IMR-90 (cell line): ENCODE measurements at regions not wholly inside any gene's neighbourhood (a gene's known extent, or its start where the extent isn't known, plus 50 kb on each side); places are given as distances from the start of the nearest gene placed in this dataset.

Experiments used
- ATAC-seq: fragments of 200-7000 bp; cut with Tn5 transposase; 2 replicates; pipeline ENCODE4 v1.9.1; 2020; ENCODE audit warnings: low read depth, mild to moderate bottlenecking, moderate library complexity
- BruUV-seq: library from RNA; stranded (reverse); fragments of 400-500 nt; replicated peaks from 2 replicates; lab custom pipeline; 2021; lab: Mats Ljungman, UMichigan
- CTCF ChIA-PET: fragments of 300-600 bp; formaldehyde crosslinking; extraction: SDS; loops from one replicate; lab custom pipeline; 2021; ENCODE audit warnings: antibody characterized with exemption; lab: Yijun Ruan, JAX
- POLR2A ChIA-PET: fragments of 300-600 bp; sonication (Branson Sonifier 250); formaldehyde crosslinking; loops from one replicate; lab custom pipeline; 2022; ENCODE audit warnings: antibody characterized with exemption; ENCODE audit not compliant: unreplicated experiment; lab: Charles Lee
- DNase-seq: peaks from one replicate; pipeline ENCODE4 v3.0.0; 2013
- H2AFZ ChIP-seq: replicated peaks from 2 replicates; pipeline ENCODE3; 2013; ENCODE audit warnings: low read length, mild to moderate bottlenecking; ENCODE audit not compliant: poor library complexity
- H2AK5ac ChIP-seq: 2 replicates; pipeline ENCODE4 v1.6.1; 2013; ENCODE audit warnings: low read depth, low read length, inconsistent platforms
- H2AK9ac ChIP-seq: replicated peaks from 2 replicates; pipeline ENCODE3; 2013; ENCODE audit warnings: mild to moderate bottlenecking, low read depth, low read length, moderate library complexity; ENCODE audit not compliant: poor library complexity
- H2BK120ac ChIP-seq: 2 replicates; pipeline ENCODE4 v1.6.1; 2013; ENCODE audit warnings: low read depth, low read length, inconsistent platforms
- H2BK15ac ChIP-seq: 3 replicates; pipeline ENCODE4 v1.6.1; 2013; ENCODE audit warnings: low read depth, low read length, inconsistent platforms
- H2BK20ac ChIP-seq: 2 replicates; pipeline ENCODE4 v1.6.1; 2013; ENCODE audit warnings: low read depth, mild to moderate bottlenecking, inconsistent platforms, low read length, moderate library complexity
- H2BK5ac ChIP-seq: 2 replicates; pipeline ENCODE4 v1.6.1; 2013; ENCODE audit warnings: mild to moderate bottlenecking, low read depth, low read length, inconsistent platforms; ENCODE audit not compliant: poor library complexity, severe bottlenecking
- H3K14ac ChIP-seq: replicated peaks from 2 replicates; pipeline ENCODE4 v1.6.1; 2013; ENCODE audit warnings: low read depth, low read length, inconsistent platforms
- H3K18ac ChIP-seq: 2 replicates; pipeline ENCODE4 v1.6.1; 2013; ENCODE audit warnings: low read depth, low read length, control low read depth
- H3K23ac ChIP-seq: 2 replicates; pipeline ENCODE4 v1.6.1; 2013; ENCODE audit warnings: low read depth, low read length, inconsistent platforms
- H3K27ac ChIP-seq: 2 replicates; pipeline ENCODE4 v1.5.1; 2013; ENCODE audit warnings: mild to moderate bottlenecking, control low read depth, low read length; ENCODE audit not compliant: insufficient read depth
- H3K27me3 ChIP-seq: 2 replicates; pipeline ENCODE4 v1.6.1; 2013; ENCODE audit warnings: low read length; ENCODE audit not compliant: control insufficient read depth, insufficient read depth
- H3K36me3 ChIP-seq: 2 replicates; pipeline ENCODE4 v1.6.1; 2013; ENCODE audit warnings: low read length, mixed read lengths; ENCODE audit not compliant: control insufficient read depth, insufficient read depth
- H3K4ac ChIP-seq: 2 replicates; pipeline ENCODE4 v1.6.1; 2013; ENCODE audit warnings: low read depth, low read length, inconsistent platforms
- H3K4me1 ChIP-seq: 2 replicates; pipeline ENCODE4 v1.6.1; 2013; ENCODE audit warnings: low read length, mixed read lengths; ENCODE audit not compliant: control insufficient read depth, insufficient read depth
- H3K4me2 ChIP-seq: 2 replicates; pipeline ENCODE4 v1.6.1; 2013; ENCODE audit warnings: low read depth, mild to moderate bottlenecking, control low read depth, low read length, moderate library complexity
- H3K4me3 ChIP-seq: 2 replicates; pipeline ENCODE4 v1.5.1; 2013; ENCODE audit warnings: low read depth, mild to moderate bottlenecking, control low read depth, low read length, moderate library complexity; ENCODE audit not compliant: insufficient read depth
- H3K56ac ChIP-seq: 2 replicates; pipeline ENCODE4 v1.6.1; 2013; ENCODE audit warnings: low read length, inconsistent platforms; ENCODE audit not compliant: insufficient read depth; ENCODE audit errors: extremely low read depth
- H3K79me1 ChIP-seq, 2 experiments: 2 replicates each; pipeline ENCODE4 v1.6.1; 2013; ENCODE audit warnings: low read length in 2 of 2, inconsistent platforms in 1 of 2, low read depth in 1 of 2
- H3K9ac ChIP-seq: 2 replicates; pipeline ENCODE4 v1.6.1; 2013; ENCODE audit warnings: low read depth, low read length, control low read depth
- H3K9me1 ChIP-seq: 2 replicates; pipeline ENCODE4 v1.6.1; 2013; ENCODE audit warnings: low read length, inconsistent platforms; ENCODE audit not compliant: insufficient read depth
- H3K9me3 ChIP-seq: 2 replicates; pipeline ENCODE4 v1.6.1; 2013; ENCODE audit warnings: low read length; ENCODE audit not compliant: control insufficient read depth, insufficient read depth
- H4K20me1 ChIP-seq: 2 replicates; pipeline ENCODE4 v1.6.1; 2013; ENCODE audit warnings: low read length, inconsistent platforms; ENCODE audit not compliant: insufficient read depth
- H4K5ac ChIP-seq: 2 replicates; pipeline ENCODE4 v1.6.1; 2013; ENCODE audit warnings: mild to moderate bottlenecking, low read depth, low read length, control low read depth
- H4K8ac ChIP-seq, 2 experiments: 2 replicates each; pipeline ENCODE4 v1.6.1; 2013; ENCODE audit warnings: low read depth in 2 of 2, low read length in 2 of 2, control low read depth in 1 of 2, inconsistent platforms in 1 of 2
- H4K91ac ChIP-seq: 2 replicates; pipeline ENCODE4 v1.6.1; 2013; ENCODE audit warnings: low read depth, low read length, inconsistent platforms; ENCODE audit not compliant: insufficient read depth
- BHLHE40 ChIP-seq: fragments of 150-350 bp; IDR thresholded peaks from 2 replicates; pipeline ENCODE4 v1.6.1; 2016; ENCODE audit warnings: mild to moderate bottlenecking, low read depth, low read length
- CTCF ChIP-seq: conservative IDR thresholded peaks from 2 replicates; pipeline ENCODE4 v1.5.1; 2012; ENCODE audit warnings: mild to moderate bottlenecking, low read depth, low read length, improper control_type of control experiment
- ELK1 ChIP-seq: fragments of 150-350 bp; IDR thresholded peaks from 2 replicates; pipeline ENCODE4 v1.6.1; 2016; ENCODE audit warnings: low read depth, mild to moderate bottlenecking, low read length, moderate library complexity, borderline replicate concordance
- FOS ChIP-seq: fragments of 150-350 bp; IDR thresholded peaks from 2 replicates; pipeline ENCODE4 v1.6.1; 2016; ENCODE audit warnings: low read depth, low read length
- MAFK ChIP-seq: IDR thresholded peaks from 2 replicates; pipeline ENCODE4 v1.6.1; 2012; ENCODE audit warnings: low read depth, low read length, improper control_type of control experiment
- MXI1 ChIP-seq: IDR thresholded peaks from 2 replicates; pipeline ENCODE4 v1.6.1; 2012; ENCODE audit warnings: low read depth, mild to moderate bottlenecking, low read length, moderate library complexity, borderline replicate concordance
- RAD21 ChIP-seq: IDR thresholded peaks from 2 replicates; pipeline ENCODE4 v1.6.1; 2012; ENCODE audit warnings: low read length, improper control_type of control experiment
- RFX5 ChIP-seq: IDR thresholded peaks from 2 replicates; pipeline ENCODE4 v1.8.0; 2012; ENCODE audit warnings: low read depth, mild to moderate bottlenecking, low read length, moderate library complexity
- SMC3 ChIP-seq: fragments of 150-350 bp; IDR thresholded peaks from 2 replicates; pipeline ENCODE4 v1.6.1; 2016; ENCODE audit warnings: low read depth, mild to moderate bottlenecking, antibody characterized with exemption, low read length, moderate library complexity
- USF2 ChIP-seq: fragments of 150-350 bp; IDR thresholded peaks from 2 replicates; pipeline ENCODE4 v1.6.1; 2017; ENCODE audit warnings: mild to moderate bottlenecking, antibody characterized with exemption, low read length, low read depth
- WGBS, 2 experiments: methylation state at CpG; one replicate each; pipeline versions ENCODE4 v1.1.5 to v1.1.7; 2013; ENCODE audit warnings: missing lambda C conversion rate in 2 of 2; ENCODE audit not compliant: insufficient read length in 1 of 2; ENCODE audit errors: extremely low coverage in 2 of 2; 5-methylcytosine and 5-hydroxymethylcytosine counted together
- dilution Hi-C: fragments of 300-500 bp; cut with HindIII; formaldehyde crosslinking; loops from one replicate; pipeline ENCODE4 v1.14.3; 2018; ENCODE audit warnings: low sequenced_read_pairs; ENCODE audit not compliant: unreplicated experiment
- in situ Hi-C: fragments of 300-500 bp; cut with MboI; formaldehyde crosslinking; loops from 3 replicates; pipeline ENCODE4 v1.14.3; 2019; ENCODE audit warnings: low sequenced_read_pairs, inconsistent platforms, mixed read lengths
- intact Hi-C: fragments of 100-400 bp; cut with micrococcal nuclease; formaldehyde crosslinking; loops from 2 replicates; pipeline ENCODE4 v1.10.0; 2022

- Histone ChIP-seq H3K79me1 (no peaks in the 10 kb centered on the region), H2AK5ac (no peak overlapping the region), H4K91ac (no peak overlapping the region), H2BK5ac (no peak overlapping the region), H2BK120ac (no peak overlapping the region), H3K27me3 (no peaks in the 10 kb centered on the region), H3K18ac (no peak overlapping the region), H3K4me3 (no peak overlapping the region), H4K20me1 (no peaks in the 10 kb centered on the region), H2BK20ac (no peak overlapping the region), H3K56ac (no peak overlapping the region), H3K9me3 (no peaks in the 10 kb centered on the region), H2AFZ (no peak overlapping the region), H3K4ac (no peak overlapping the region), H3K4me1 (no peaks in the 10 kb centered on the region), H2BK15ac (no peak overlapping the region), H3K23ac (no peak overlapping the region), H4K8ac (no peak overlapping the region), H3K27ac (no peak overlapping the region), H3K9ac (no peak overlapping the region), H3K9me1 (no peaks in the 10 kb centered on the region), H3K14ac (no peak overlapping the region), H2AK9ac (no peak overlapping the region), H3K4me2 (no peak overlapping the region), H3K36me3 (no peaks in the 10 kb centered on the region), H4K5ac (no peak overlapping the region)
- no peak for ATAC-seq
- in situ Hi-C loops (no loop called here), intact Hi-C loops (no loop called here), dilution Hi-C loops (no loop called here)
- WGBS, 2 experiments: no CpG with 5 or more reads among the region's 3 CpGs
- DNase-seq: no peak
- TF ChIP-seq RFX5 (no peak), MAFK (no peak), CTCF (no peak), BHLHE40 (no peak), RAD21 (no peak), ELK1 (no peak), USF2 (no peak), FOS (no peak), MXI1 (no peak), SMC3 (no peak)
- ChIA-PET POLR2A (no interaction called here), CTCF (no interaction called here)
- no TSS peak for BruUV-seq
These were observed 258.0 kb downstream of the HACE1 start for GRCh38 chr6:104601721-104602120.
